ENCODE measurements at regions not wholly inside any gene's neighbourhood (a gene's known extent, or its start where the extent isn't known, plus 50 kb on each side); places are given as distances from the start of the nearest gene placed in this dataset.

DNA sequence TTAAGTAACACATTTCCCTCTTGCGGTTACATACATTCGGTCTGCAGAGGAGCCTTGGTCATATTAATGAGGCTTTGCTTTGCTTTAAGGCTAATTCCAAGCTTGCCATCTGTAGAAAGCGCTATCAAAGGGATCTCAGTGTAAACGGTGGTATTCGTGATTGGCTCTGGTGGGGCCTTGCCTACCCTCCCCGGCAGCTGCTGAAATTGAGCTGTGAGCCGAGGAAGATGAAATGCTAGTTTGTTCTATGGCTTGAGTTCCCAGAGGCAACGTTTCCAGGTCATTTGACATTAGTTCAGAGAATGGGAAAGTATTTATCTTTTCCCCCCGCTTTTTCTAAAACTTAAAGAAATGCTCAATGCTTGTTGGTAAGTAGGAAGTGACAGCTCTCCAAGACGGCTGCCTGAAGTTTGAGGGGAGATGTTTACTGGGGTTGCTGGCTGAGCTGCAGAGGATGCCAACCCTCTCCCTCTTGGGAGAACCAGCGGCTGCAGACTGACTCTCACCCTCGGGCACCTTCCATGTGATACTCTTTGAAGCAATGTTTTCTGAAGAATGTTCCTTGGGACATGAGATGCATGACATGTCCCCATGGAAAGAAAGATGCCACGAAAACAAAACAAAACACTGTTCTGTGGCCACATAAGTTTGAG lies 458.7 kb upstream of the EEF2KMT start:
- no peak for DNase-seq (ENCODE audit: low read depth in 4 of 4, low spot score in 3 of 4)

DNA sequence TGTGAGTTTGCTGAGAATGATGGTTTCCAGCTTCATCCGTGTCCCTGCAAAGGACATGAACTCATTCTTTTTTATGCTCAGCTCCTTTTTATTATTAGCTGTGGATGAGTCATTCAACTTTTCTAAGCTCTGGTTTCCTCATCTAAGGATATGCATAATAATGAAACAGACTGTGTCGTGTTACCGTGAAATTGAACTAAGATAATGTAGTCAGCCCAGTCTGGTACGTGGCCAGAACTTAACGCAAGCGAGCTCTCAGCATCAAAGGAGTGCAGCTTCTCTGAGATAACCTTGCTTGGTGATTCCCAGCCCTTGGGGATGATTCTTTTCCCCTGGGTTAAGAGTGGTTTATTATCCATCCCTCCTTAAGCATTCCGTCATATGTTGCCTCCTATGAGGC lies 454.3 kb upstream of the EEF2KMT start:
- no peak for DNase-seq (ENCODE audit: low read depth in 4 of 4, low spot score in 3 of 4)

DNA sequence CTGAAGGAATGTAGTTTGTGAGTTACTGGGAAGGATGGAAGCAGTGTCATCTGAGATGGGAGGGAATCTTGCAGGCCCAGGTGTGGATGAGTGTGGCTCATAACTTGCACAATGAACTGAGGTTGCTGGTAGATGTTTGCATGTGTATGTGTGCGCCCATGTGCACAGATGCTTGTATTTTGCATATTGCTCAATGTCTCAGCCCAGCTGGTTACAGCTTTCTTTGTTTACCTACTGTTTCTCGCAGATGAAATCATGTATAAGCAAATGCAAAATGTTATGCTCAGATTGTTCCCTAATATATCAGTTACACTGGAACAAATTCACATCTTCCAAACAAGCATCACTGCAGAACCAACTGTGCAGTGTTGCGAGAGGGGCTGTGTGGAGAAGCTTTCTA lies 452.2 kb upstream of the EEF2KMT start:
- DNase-seq (ENCODE audit: low read depth in 4 of 4, low spot score in 3 of 4), result no peak

DNA sequence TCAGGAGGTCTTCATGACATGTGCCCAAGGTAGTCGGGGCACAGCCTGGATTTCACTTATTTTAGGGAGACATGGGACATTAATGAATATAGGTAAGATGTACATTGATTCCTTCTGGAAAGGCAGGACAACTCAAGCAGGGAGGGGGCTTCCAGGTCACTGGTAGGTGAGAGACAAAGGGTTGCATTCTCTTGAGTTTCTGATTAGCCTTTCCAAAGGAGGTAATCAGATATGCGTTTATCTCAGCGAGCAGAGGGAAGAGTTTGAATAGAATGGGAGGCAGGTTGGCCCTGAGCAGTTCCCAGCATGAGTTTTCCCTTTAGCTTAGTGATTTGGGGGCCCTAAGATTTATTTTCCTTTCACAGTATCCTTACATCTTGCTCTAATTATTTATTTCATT lies 443.8 kb upstream of the EEF2KMT start:
- DNase-seq (ENCODE audit: low read depth in 4 of 4, low spot score in 3 of 4), result no peak

- DNase-seq (ENCODE audit: low read depth in 4 of 4, low spot score in 3 of 4), result no peak
Observed at GRCh38 chr16:5537347-5537746, 439.8 kb upstream of the EEF2KMT start.

DNA sequence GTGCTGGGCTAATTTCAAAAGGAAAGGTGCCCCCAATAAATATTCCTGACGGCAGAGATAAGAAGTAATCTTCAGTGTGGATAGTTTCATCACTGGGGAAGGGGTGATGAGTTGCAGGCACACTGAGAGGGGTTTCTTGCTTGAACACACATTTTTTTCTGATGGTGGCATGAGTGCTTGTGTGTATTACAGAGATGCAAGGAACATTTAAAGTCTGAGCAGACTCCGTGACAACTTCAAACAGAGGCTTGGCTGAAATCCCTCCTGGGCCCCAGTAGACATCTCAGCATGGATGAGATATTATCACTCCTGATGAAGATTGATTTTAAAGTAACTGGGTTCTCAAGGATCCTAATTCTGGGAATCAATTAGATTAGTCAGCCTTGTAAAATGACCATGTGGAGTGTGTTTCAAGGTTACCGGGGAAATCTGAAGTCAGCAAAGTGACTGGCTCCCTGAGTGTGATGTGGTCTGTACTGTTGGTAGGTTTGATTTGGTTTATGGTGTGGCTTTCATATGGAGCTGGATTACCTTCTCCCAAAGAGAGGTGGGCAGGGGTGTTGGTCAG lies 435.8 kb upstream of the EEF2KMT start:
- no peak for DNase-seq (ENCODE audit: low read depth in 4 of 4, low spot score in 3 of 4)

GRCh38 chr16:5527817-5528216 lies 430.2 kb upstream of the EEF2KMT start:
- DNase-seq (ENCODE audit: low read depth in 4 of 4, low spot score in 3 of 4), result no peak

- DNase-seq (ENCODE audit: low read depth in 4 of 4, low spot score in 3 of 4), result no peak
Observed at GRCh38 chr16:5526826-5527225, 429.2 kb upstream of the EEF2KMT start.

GRCh38 chr16:5523829-5524228 lies 426.2 kb upstream of the EEF2KMT start:
- DNase-seq (ENCODE audit: low read depth in 4 of 4, low spot score in 3 of 4), result no peak

DNA sequence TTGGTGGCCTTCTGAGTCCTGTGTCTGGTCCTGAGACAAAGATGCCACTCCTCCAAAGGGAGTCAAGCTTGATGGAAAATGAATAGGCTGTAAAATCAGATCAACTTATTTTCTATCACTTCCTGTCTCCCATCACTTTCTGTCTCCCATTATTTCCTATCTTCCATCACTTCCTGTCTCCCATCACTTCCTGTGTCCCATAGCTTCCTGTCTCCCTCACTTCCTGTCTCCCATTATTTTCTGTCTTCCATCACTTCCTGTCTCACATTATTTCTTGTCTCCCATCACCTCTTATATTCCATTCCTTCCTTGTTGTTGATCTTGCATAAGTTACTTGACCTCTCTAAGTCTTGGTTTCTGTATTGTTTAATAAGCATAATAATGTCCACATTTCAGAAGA lies 418.5 kb upstream of the EEF2KMT start:
- no peak for DNase-seq (ENCODE audit: low read depth in 4 of 4, low spot score in 3 of 4)

DNA sequence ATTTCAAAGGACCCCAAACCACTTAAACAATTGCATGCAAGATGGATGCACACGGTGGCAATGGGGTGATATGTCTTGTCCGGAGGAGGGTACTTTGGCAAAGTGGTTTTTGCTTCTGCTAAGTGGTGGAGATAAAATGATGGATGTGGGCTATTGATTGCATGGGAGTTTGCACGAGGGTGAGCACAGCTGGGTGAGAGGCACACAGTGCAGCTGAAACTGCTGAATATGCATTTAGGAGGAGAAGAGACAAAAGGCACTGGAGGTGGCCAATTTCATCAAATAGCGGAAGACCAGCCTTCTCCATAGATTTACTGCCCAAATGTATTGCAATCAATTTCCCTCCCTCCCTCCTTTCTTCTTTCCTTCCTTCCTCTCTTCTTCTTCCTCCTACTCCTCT lies 414.4 kb upstream of the EEF2KMT start:
- DNase-seq (ENCODE audit: low read depth in 4 of 4, low spot score in 3 of 4), result no peak

GRCh38 chr16:5510819-5511370 lies 413.3 kb upstream of the EEF2KMT start:
- no peak for DNase-seq (ENCODE audit: low read depth in 4 of 4, low spot score in 3 of 4)

DNA sequence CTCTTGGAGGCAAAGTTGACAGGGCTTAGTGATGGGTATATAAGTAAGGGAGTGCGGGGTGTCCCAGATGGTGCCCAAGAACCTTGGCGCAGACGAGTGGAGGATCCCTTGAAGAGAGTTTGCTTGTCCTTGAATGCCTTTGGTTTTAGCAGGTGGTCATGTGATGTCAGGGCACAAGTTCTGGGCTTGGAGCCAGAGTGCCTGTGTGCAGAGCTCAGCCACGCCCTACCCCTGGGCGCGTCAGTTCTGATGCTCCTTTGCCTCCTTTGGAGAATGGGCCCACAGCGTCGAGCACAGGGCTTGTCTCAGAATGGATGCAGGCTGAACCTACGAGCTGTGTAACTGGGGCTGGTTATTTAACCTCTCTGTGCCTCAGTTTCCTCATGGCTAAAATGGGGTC lies 412.2 kb upstream of the EEF2KMT start:
- no peak for DNase-seq (ENCODE audit: low read depth in 4 of 4, low spot score in 3 of 4)

DNA sequence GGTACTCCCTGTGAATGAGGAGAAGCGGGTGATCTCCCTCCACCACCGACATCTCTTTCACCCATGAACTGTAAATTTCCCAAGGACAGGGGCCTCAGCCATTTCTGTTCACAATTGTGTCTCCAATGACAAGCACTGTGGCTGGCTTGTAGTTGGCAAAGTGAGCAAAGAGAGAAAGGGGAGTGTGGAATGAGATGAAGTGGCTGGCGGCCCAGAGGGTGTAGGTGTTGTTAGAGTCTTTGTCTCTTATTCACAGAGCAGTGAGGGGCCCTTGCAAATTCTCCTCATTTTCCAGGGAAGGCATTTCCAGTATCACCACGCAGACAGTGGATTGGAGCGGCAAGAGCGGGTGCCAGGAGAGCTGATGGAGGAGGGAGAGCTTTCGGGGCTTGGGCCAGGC lies 411.7 kb upstream of the EEF2KMT start:
- DNase-seq (ENCODE audit: low read depth in 4 of 4, low spot score in 3 of 4), result no peak

DNA sequence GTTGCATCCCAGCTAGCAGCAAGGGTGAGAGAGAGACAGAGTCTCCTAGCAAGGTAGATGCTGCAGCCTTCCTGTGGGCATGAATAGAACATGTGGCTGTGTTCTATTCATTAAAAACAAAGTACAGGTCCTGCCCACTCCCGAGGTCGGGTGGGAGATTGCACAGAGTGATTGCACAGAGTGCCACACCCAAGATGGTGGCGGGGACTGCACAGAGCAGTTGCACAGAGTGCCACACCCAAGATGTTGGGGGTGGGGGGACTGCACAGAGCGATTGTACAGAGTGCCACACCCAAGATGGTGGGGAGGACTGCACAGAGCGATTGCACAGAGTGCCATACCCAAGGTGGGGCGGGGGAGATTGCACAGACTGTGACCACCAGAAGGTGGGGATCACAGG lies 410.8 kb upstream of the EEF2KMT start:
- DNase-seq (ENCODE audit: low read depth in 4 of 4, low spot score in 3 of 4), result no peak

- no peak for DNase-seq (ENCODE audit: low read depth in 4 of 4, low spot score in 3 of 4)
Observed at GRCh38 chr16:5506021-5506420, 408.4 kb upstream of the EEF2KMT start.

DNA sequence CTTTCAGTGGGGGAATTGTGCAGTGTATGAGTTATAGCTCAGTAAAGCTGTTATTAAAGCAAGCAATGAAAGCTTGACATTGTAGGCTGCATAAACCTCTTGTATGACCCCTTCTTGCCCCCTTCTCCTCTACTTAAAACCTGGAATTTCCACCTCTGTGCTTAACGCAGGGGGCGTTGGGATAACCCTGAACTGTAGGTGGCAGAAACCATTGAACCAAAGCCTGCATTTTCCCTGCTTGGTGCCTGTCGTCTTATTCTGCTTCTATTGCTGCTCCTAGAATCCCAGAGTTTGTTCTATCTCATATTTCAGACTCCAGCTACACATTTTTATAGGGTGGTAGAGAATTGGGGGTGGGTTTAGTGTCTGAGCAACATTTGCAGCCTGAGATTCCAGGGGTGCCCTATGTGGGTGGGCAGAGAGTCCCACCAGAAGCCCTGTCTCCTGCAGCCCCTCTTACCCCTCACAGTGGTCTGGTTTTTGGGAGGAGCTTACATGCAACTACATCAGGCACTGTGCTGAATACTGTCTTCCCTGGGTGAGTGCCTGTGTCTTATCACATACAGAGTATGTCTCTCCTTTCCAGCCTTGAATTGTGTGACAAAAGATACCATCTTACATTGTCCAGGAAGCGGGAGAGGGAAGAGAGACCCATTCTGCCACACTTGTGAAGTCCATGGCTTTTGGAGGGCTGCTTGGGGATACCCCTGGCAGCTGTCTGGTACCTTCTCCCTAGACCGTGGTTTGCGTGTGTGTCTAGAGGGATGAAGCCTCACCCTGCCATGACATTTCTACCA lies 407.7 kb upstream of the EEF2KMT start:
- DNase-seq (ENCODE audit: low read depth in 4 of 4, low spot score in 3 of 4), result no peak

- no peak for DNase-seq (ENCODE audit: low read depth in 4 of 4, low spot score in 3 of 4)
Observed at GRCh38 chr16:5504064-5504781, 406.6 kb upstream of the EEF2KMT start.

DNA sequence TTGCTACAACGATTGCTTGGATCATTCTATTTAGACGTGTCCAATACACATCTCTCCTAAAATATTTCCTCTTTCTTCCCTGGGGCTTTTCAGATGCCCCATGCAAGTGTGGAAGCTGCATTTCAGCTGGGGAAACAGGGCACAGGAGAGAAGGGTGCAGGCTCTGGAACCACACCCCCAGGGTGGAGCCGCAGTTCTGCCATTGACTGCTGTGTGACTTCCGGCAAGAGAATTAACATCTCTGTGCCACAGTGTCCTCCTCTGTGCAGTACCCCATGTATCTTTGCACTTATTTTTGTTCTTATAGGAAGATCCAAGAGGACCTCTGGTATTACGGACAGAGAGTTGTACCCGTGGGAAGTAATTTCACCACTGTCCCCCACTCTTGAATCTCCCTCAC lies 405.3 kb upstream of the EEF2KMT start:
- DNase-seq (ENCODE audit: low read depth in 4 of 4, low spot score in 3 of 4), result no peak

GRCh38 chr16:5502467-5502869 lies 404.9 kb upstream of the EEF2KMT start:
- no peak for DNase-seq (ENCODE audit: low read depth in 4 of 4, low spot score in 3 of 4)

DNA sequence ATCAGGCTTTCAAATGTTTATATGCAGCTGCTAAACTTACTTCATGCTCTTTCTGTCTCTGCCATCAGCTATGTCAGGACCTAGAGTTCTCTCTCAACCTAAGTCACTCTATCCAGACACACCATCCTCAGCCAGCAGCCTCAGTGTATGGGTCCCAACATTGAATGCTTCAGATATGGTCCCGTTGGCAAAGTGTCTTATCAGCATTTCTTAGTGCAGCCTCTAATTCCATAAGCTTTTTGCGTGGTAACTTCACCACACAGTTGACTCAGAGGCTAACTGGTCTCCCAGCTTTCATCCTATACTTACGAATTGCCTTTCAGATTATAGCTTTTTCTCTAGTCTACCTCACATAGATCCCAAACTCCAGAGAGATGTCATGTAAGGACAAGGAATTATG lies 402.9 kb upstream of the EEF2KMT start:
- DNase-seq (ENCODE audit: low read depth in 4 of 4, low spot score in 3 of 4), result no peak
